HG02885 (cell line): ENCODE measurements at regions not wholly inside any gene's neighbourhood (a gene's known extent, or its start where the extent isn't known, plus 50 kb on each side); places are given as distances from the start of the nearest gene placed in this dataset.
"Not testable (repeated sequence)": the region's sequence is repeated elsewhere in the genome, so short reads cannot be mapped to it uniquely, and the experiment has no call there.

Source experiments
- ATAC-seq: cut with Tn5 transposase; IDR thresholded peaks from one replicate; pipeline ENCODE4 v1.9.1; 2021; ENCODE audit warnings: mild to moderate bottlenecking; ENCODE audit not compliant: unreplicated experiment, poor library complexity

- ATAC-seq, result no peak
Measured at GRCh38 chr5:164972973-164973372, 1467.6 kb downstream of the MAT2B start.

- ATAC-seq, result no peak
Measured at GRCh38 chr5:164975986-164976385, 1470.6 kb downstream of the MAT2B start.

DNA sequence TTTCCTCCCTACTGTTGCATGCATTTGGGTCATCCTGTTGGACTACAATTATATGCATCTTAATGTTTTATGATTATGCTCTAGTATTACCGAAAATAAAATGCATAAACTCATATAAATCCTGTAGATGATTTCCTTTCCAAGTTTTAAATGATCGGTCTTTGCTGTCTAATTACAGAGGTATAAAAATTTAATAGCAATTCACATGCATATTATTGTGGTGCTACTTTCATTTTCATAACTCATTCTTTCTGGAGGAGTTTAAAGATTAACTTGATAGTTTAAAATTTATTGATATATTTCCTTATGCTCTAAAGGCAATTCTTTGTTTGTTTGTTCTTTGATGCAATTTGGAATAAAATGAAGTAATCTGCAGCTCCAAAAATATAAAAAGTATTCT is 1475.1 kb downstream of the MAT2B start:
- no peak for ATAC-seq

DNA sequence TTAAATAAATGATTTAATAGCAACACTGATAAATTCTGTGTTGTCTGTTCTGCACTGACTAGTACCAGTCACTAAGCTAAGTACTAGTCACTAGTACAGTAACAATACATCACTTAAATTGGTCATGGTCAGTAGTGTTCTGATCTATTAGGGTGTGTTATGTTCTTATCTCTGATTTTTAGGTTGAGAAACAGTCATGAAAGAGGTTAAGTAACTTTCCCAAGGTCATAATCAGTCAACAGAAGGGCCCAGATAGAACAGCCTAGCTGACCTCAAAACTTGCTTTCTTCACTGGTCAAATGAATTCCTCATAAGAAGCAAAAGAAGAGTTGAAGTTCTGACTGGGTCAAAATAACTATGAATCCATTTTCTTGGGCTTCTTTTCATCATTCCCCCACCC is 1492.7 kb downstream of the MAT2B start:
- ATAC-seq, result no peak

- ATAC-seq, result no peak
Measured at GRCh38 chr5:164998590-164998989, 1493.2 kb downstream of the MAT2B start.

DNA sequence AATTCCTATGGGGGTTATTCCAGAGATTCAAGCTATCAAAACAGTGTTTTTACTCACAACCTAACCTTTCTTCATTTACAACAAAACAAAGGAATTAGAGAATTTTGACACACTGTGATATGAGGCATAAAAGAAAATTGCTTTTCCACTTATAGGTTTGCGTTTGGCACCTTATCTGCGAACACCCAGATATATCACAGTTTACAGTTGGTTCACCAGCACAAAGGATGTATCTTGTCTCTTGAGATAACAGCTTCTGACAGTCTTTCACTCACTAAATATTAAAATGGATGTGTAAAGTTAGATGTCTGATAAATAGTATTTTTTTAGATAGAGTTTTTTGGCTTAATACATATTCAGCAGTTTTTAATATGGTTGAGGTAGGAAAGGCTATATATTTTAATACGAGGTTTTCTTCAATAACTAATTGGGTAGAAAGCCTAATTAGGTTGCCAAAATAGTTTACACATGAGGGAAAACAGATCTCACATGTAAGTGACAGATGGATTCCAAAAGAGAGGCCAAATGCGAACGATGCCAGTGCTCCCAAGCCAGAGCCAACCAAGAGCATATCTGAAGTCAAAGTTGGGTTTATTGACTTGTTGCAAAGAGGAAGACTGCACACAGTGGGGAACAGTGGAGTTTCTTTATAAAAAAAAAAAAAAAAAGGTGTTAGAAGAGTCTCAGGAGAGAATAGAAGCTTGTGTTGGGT is 1495.2 kb downstream of the MAT2B start:
- ATAC-seq, result no peak

GRCh38 chr5:165003283-165003682 is 1497.9 kb downstream of the MAT2B start:
- no peak for ATAC-seq

DNA sequence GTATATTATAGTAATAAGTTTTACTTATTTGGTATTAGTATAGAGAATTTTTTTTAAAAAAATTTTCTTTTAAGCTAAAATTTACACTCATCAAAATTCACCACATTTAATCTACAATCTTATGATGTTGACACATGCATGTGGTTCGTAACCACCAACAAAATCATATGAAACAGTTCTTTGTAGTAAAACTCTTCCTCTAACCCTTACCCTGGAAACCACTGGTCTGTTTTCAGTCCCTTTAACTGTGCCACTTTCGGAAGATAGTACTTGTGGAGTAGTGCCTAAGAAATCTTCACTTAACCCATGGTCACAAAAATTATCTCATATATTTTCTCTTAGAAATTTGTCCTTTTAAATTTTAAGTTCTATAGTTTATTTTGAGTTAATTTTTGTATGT is 1498.8 kb downstream of the MAT2B start:
- no peak for ATAC-seq

- ATAC-seq, result no peak
Measured at GRCh38 chr5:165014439-165014838, 1509.0 kb downstream of the MAT2B start.

GRCh38 chr5:165015126-165015525 is 1509.7 kb downstream of the MAT2B start:
- ATAC-seq, result no peak

GRCh38 chr5:165015547-165015946 is 1510.1 kb downstream of the MAT2B start:
- ATAC-seq, result no peak

- ATAC-seq, result no peak
Measured at GRCh38 chr5:165026971-165027370, 1521.6 kb downstream of the MAT2B start.

DNA sequence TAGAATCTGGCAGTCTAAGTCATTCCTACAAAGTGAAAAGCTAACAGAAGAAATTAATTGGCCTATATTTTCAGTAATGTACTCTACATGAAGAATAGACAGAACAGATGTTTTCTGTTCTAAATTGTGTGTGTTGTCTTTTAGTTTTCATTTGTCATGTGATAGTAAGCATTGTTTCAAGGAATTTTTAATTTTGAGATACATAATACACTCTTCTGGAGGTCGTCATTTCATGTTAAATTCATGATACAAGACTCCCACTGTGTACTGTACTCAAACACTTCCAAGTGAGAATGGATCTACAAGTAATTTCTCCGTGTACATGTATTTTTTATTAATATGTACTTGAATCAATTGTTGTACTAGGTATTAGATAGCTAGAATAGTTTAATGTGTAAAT is 1522.9 kb downstream of the MAT2B start:
- ATAC-seq, result no peak

- peak; percentile 47 for ATAC-seq
Measured at GRCh38 chr5:165029099-165029870, 1523.9 kb downstream of the MAT2B start.

DNA sequence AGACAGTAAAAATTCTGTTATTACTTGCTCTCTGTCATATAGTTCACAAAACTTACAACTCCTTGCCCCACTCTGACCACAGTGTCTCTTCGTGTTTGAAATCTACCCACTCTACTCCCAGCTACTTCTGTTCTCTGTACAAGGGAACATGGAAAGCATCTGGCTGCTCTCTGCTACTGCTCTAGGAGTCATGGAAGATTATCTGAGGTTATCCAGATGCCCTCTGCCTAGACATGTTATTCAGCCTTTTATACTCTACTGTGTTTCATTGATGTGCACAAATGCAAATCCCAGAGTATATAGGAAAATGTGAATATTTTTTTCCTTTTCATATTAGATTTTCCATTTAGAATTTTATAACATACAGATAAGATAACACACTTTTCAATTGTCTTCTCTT is 1525.6 kb downstream of the MAT2B start:
- ATAC-seq, result no peak

DNA sequence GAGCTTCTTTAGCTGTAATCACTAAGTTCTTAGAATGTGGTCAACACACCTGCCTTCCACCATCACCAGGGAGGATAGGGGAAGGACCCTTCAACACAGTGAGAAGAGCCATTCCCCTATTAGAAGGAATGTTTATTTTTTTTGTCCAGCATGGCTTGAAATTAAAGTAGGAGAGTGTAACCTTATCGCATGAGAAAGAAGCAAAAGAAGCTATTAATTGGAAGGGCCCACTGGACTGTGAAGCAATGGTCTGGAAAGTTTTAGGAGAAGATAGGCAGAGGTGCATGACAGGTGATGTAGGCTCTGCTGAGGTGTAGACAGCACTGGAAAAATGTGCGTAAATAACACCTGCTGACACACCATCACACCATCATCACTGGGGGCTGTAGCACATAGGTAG is 1526.0 kb downstream of the MAT2B start:
- no peak for ATAC-seq

DNA sequence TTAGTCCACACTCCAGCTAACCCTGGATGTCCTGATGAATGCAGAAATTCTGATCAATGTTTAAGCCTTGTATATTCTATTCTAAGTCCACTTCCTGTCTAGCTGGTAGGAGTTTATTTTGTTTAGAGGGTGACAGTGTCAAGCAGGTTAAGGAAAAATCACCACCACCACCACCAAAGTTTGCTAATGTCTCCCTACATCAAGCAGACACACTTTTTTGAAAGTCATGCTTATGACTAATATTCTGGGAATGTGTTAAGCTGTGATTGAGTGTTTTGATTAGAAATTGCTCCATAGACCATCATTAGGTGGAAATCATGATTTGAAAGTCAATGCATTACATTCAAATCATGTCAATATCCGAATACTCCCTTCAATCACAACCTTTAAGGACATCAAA is 1530.1 kb downstream of the MAT2B start:
- ATAC-seq, result no peak

GRCh38 chr5:165039748-165040147 is 1534.3 kb downstream of the MAT2B start:
- no peak for ATAC-seq

DNA sequence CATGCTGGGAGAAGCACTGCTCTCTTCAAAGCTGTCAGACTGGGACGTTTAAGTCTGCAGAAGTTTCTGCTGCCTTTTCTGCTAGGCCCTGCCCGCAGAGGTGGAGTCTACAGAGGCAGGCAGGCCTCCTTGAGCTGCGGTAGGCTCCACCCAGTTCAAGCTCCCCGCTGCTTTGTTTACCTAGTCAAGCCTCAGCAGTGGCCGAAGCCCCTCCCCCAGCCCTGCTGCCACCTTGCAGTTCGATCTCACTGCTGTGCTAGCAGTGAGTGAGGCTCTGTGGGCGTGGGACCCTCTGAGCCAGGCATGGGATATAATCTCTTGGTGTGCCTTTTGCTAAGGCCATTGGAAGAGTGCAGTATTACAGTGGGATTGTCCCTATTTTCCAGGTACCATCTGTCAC is 1540.5 kb downstream of the MAT2B start:
- not testable (repeated sequence) for ATAC-seq

GRCh38 chr5:165055476-165055875 is 1550.1 kb downstream of the MAT2B start:
- no peak for ATAC-seq

GRCh38 chr5:165057145-165057544 is 1551.7 kb downstream of the MAT2B start:
- ATAC-seq, result no peak
